HepG2 (cell line): ENCODE measurements at regions not wholly inside any gene's neighbourhood (a gene's known extent, or its start where the extent isn't known, plus 50 kb on each side); places are given as distances from the start of the nearest gene placed in this dataset.

ENCODE experiments used
- ATAC-seq: fragments of 200-7000 bp; cut with Tn5 transposase; 3 replicates; pipeline ENCODE4 v1.9.1; 2020; ENCODE audit warnings: mild to moderate bottlenecking, moderate library complexity
- BruUV-seq: library from RNA; stranded (reverse); fragments of 400-500 nt; replicated peaks from 2 replicates; lab custom pipeline; 2021; lab: Mats Ljungman, UMichigan
- CTCF ChIA-PET: fragments of 300-600 bp; formaldehyde crosslinking; extraction: SDS; loops from one replicate; lab custom pipeline; 2021; ENCODE audit warnings: low total read pairs, inconsistent platforms, low intra/inter-chr PET ratio; lab: Yijun Ruan, JAX
- POLR2A ChIA-PET: fragments of 350-600 bp; sonication (Branson Sonifier 250); formaldehyde crosslinking; loops from one replicate; lab custom pipeline; 2020; ENCODE audit warnings: antibody characterized with exemption, inconsistent platforms; lab: Yijun Ruan, JAX
- DNase-seq: peaks from one replicate; pipeline ENCODE4 v3.0.0-alpha.2; 2015; ENCODE audit warnings: low spot score
- FAIRE-seq: peaks from 3 replicates; lab custom pipeline; 2011; peaks lifted over from hg19 to GRCh38; lab: Jason Lieb, UNC
- H2AFZ ChIP-seq: one replicate; pipeline ENCODE4 v1.6.1; 2011; ENCODE audit warnings: low read length, inconsistent platforms
- H3K27ac ChIP-seq: fragments of 300-600 bp; 3 replicates; pipeline ENCODE4 v1.8.0; 2011; ENCODE audit warnings: mixed run types, mild to moderate bottlenecking, mixed read lengths, low read length, inconsistent platforms; ENCODE audit not compliant: insufficient read depth; ENCODE audit errors: extremely low read length
- H3K27me3 ChIP-seq, 2 experiments: fragments of 200-600 bp in 1 of 2; 2 replicates in 1 of 2; 3 replicates in 1 of 2; pipeline versions ENCODE4 v1.6.0 to v1.8.0; 2011; ENCODE audit warnings: low read length in 2 of 2, mild to moderate bottlenecking in 2 of 2, moderate library complexity in 2 of 2, inconsistent platforms in 1 of 2; ENCODE audit not compliant: insufficient read depth in 2 of 2, control insufficient read depth in 1 of 2
- H3K36me3 ChIP-seq, 2 experiments: fragments of 200-600 bp in 1 of 2; replicated peaks in 1 of 2; 2 replicates in 1 of 2; 3 replicates in 1 of 2; pipeline versions ENCODE4 v1.5.1 to v1.8.0; 2011; ENCODE audit warnings: low read length in 2 of 2, inconsistent platforms in 1 of 2; ENCODE audit not compliant: insufficient read depth in 2 of 2, control insufficient read depth in 1 of 2
- H3K4me1 ChIP-seq: 2 replicates; pipeline ENCODE4 v1.5.1; 2012; ENCODE audit warnings: low read length, inconsistent platforms; ENCODE audit not compliant: insufficient read depth
- H3K4me2 ChIP-seq: 2 replicates; pipeline ENCODE4 v1.6.0; 2011; ENCODE audit warnings: low read depth, low read length, inconsistent platforms
- H3K4me3 ChIP-seq, 3 experiments: fragments of 200-600 bp in 1 of 3; sonication (generic), shearing (Covaris generic) in 1 of 3; replicated peaks in 1 of 3; 2 replicates each; pipeline ENCODE4 v1.5.1; 2011 to 2016; ENCODE audit warnings: low read length in 3 of 3, inconsistent platforms in 2 of 3, low read depth in 2 of 3, mild to moderate bottlenecking in 2 of 3, control low read depth in 1 of 3, mixed read lengths in 1 of 3; ENCODE audit not compliant: insufficient read depth in 1 of 3
- H3K79me2 ChIP-seq: one replicate; pipeline ENCODE4 v1.6.1; 2011; ENCODE audit warnings: low read length, inconsistent platforms; ENCODE audit not compliant: insufficient read depth
- H3K9ac ChIP-seq: 2 replicates; pipeline ENCODE4 v1.6.0; 2011; ENCODE audit warnings: mild to moderate bottlenecking, low read depth, low read length, inconsistent platforms; ENCODE audit not compliant: insufficient read depth
- H3K9me3 ChIP-seq: 2 replicates; pipeline ENCODE4 v1.5.1; 2012; ENCODE audit warnings: mild to moderate bottlenecking, low read length
- H4K20me1 ChIP-seq: 2 replicates; pipeline ENCODE4 v1.6.0; 2011; ENCODE audit warnings: inconsistent platforms, mild to moderate bottlenecking, low read length, moderate library complexity; ENCODE audit not compliant: insufficient read depth
- ADNP ChIP-seq: sonication (generic); formaldehyde crosslinking; IDR thresholded peaks from 2 replicates; pipeline ENCODE4 v1.4.0; 2020; ENCODE audit warnings: missing genetic modification reagents
- CENPT ChIP-seq: sonication (generic); formaldehyde crosslinking; IDR thresholded peaks from 2 replicates; pipeline ENCODE4 v1.8.0; 2022; ENCODE audit warnings: low read depth, mild to moderate bottlenecking, moderate library complexity, missing genetic modification reagents
- GTF3A ChIP-seq: sonication (generic); formaldehyde crosslinking; conservative IDR thresholded peaks from 2 replicates; pipeline ENCODE4 v1.4.0; 2020; ENCODE audit warnings: mild to moderate bottlenecking, missing genetic modification reagents
- HMGXB4 ChIP-seq, 2 experiments: sonication (generic) in 1 of 2; formaldehyde crosslinking in 1 of 2; IDR thresholded peaks; 2 replicates each; pipeline versions ENCODE4 v1.4.0 to v1.6.1; 2018 to 2020; ENCODE audit warnings: missing genetic modification reagents in 2 of 2, borderline replicate concordance in 1 of 2, low read depth in 1 of 2, mild to moderate bottlenecking in 1 of 2, missing biosample characterization in 1 of 2
- HNF4G ChIP-seq, 2 experiments: sonication (generic) in 1 of 2; formaldehyde crosslinking in 1 of 2; IDR thresholded peaks; 2 replicates each; pipeline versions ENCODE4 v1.4.0 to v1.6.1; 2011 to 2020; ENCODE audit warnings: borderline replicate concordance in 2 of 2, low read depth in 2 of 2, mild to moderate bottlenecking in 2 of 2, low read length in 1 of 2, missing genetic modification reagents in 1 of 2, moderate library complexity in 1 of 2
- KDM3A ChIP-seq: IDR thresholded peaks from 2 replicates; pipeline ENCODE4 v1.6.1; 2018; ENCODE audit warnings: low read depth, missing compliant biosample characterization
- MAF1 ChIP-seq: sonication (generic); formaldehyde crosslinking; IDR thresholded peaks from 2 replicates; pipeline ENCODE4 v1.5.0; 2020; ENCODE audit warnings: missing genetic modification reagents, borderline replicate concordance
- MAZ ChIP-seq, 2 experiments: sonication (generic) in 1 of 2; formaldehyde crosslinking in 1 of 2; IDR thresholded peaks; 2 replicates each; pipeline versions ENCODE4 v1.5.0 to v1.6.1; 2012 to 2020; ENCODE audit warnings: low read depth in 2 of 2, mild to moderate bottlenecking in 2 of 2, borderline replicate concordance in 1 of 2, improper control_type of control experiment in 1 of 2, low read length in 1 of 2, missing genetic modification reagents in 1 of 2, moderate library complexity in 1 of 2
- NR2F6 ChIP-seq, 2 experiments: IDR thresholded peaks; 2 replicates each; pipeline ENCODE4 v1.6.1; 2016; ENCODE audit warnings: antibody characterized with exemption in 1 of 2, mild to moderate bottlenecking in 1 of 2
- PRDM10 ChIP-seq: sonication (generic); formaldehyde crosslinking; IDR thresholded peaks from 2 replicates; pipeline ENCODE4 v1.4.0; 2020; ENCODE audit warnings: low read depth, missing genetic modification reagents
- PRPF4 ChIP-seq: fragments of 200-400 bp; formaldehyde crosslinking; IDR thresholded peaks from 2 replicates; pipeline ENCODE4 v1.6.1; 2016; ENCODE audit warnings: low read length, low read depth; ENCODE audit not compliant: poor library complexity, severe bottlenecking
- TP53 ChIP-seq: sonication (generic); formaldehyde crosslinking; conservative IDR thresholded peaks from 2 replicates; pipeline ENCODE4 v1.4.0; 2020; ENCODE audit warnings: missing genetic modification reagents
- ZHX1 ChIP-seq: sonication (generic); formaldehyde crosslinking; IDR thresholded peaks from 2 replicates; pipeline ENCODE4 v1.8.1; 2022; ENCODE audit warnings: low read depth, mild to moderate bottlenecking, missing genetic modification reagents
- ZNF382 ChIP-seq: sonication (generic); formaldehyde crosslinking; IDR thresholded peaks from 2 replicates; pipeline ENCODE4 v1.5.0; 2020; ENCODE audit warnings: missing genetic modification reagents, mild to moderate bottlenecking, borderline replicate concordance
- ZNF773 ChIP-seq: sonication (generic); formaldehyde crosslinking; IDR thresholded peaks from 2 replicates; pipeline ENCODE4 v1.4.0; 2020; ENCODE audit warnings: missing genetic modification reagents, borderline replicate concordance
- WGBS: methylation state at CpG from one replicate; pipeline ENCODE4 v1.1.6; 2017; ENCODE audit warnings: low lambda C conversion rate; 5-methylcytosine and 5-hydroxymethylcytosine counted together
- in situ Hi-C: cut with HindIII; loops from 2 replicates; pipeline ENCODE4 v1.10.0; 2017; ENCODE audit warnings: low pct_unique_long_range_greater_than_20kb; ENCODE audit not compliant: extremely low pct_ligation_motif_present
- intact Hi-C: fragments of 100-400 bp; cut with micrococcal nuclease; formaldehyde crosslinking; loops from one replicate; pipeline ENCODE4 v1.10.0; 2022; ENCODE audit not compliant: unreplicated experiment

GRCh38 chr12:17918013-17918412 is 172.0 kb downstream of the RERGL start (continued):
- TF ChIP-seq ZHX1 (no peak), TP53 (CRISPR knock-in tag) (no peak), MAZ (IDR thresholded peaks at IDR 0.05; ENCODE audit: borderline replicate concordance, low read depth, low read length) (no peak), MAZ (CRISPR knock-in tag; IDR thresholded peaks at IDR 0.05; ENCODE audit: low read depth) (no peak), CENPT (CRISPR knock-in tag) (no peak), MAF1 (no peak)

- Histone ChIP-seq H3K9me3 (peaks cover 52% of the 10 kb centered on the region), H4K20me1 (no peaks in the 10 kb centered on the region), H3K27me3 (no peaks in the 10 kb centered on the region), H3K36me3 (no peaks in the 10 kb centered on the region), H3K4me3 (no peak overlapping the region), H3K79me2 (no peaks in the 10 kb centered on the region), H3K4me1 (no peaks in the 10 kb centered on the region), H3K4me2 (no peak overlapping the region), H3K9ac (no peak overlapping the region), H3K27ac (no peak overlapping the region), H2AFZ (no peak overlapping the region)
- BruUV-seq = no TSS peak
- no peak for FAIRE-seq
- WGBS = 42% methylated on average over 1 of the region's 1 CpG
- in situ Hi-C loops = no loop called here
- ChIA-PET POLR2A (no interaction called here), CTCF (no interaction called here)
- intact Hi-C loops = no loop called here
- no peak for DNase-seq
- ATAC-seq = no peak
- TF ChIP-seq GTF3A (CRISPR knock-in tag) (no peak), ZNF382 (CRISPR knock-in tag) (no peak), PRPF4 (no peak), HNF4G (IDR thresholded peaks at IDR 0.05; ENCODE audit: borderline replicate concordance, low read depth, low read length) (no peak), HNF4G (CRISPR knock-in tag; IDR thresholded peaks at IDR 0.05; ENCODE audit: borderline replicate concordance, low read depth) (no peak), ADNP (CRISPR knock-in tag) (no peak), NR2F6 (IDR thresholded peaks at IDR 0.05) (no peak), NR2F6 (CRISPR knock-in tag; IDR thresholded peaks at IDR 0.05) (no peak), KDM3A (no peak), PRDM10 (CRISPR knock-in tag) (no peak), HMGXB4 (CRISPR knock-in tag; IDR thresholded peaks at IDR 0.05; ENCODE audit: borderline replicate concordance in 1 of 2, low read depth in 1 of 2) (no peak), ZNF773 (no peak)
Observed at GRCh38 chr12:17884581-17884980, 205.4 kb downstream of the RERGL start.
